ENCODE measurements at regions not wholly inside any gene's neighbourhood (a gene's known extent, or its start where the extent isn't known, plus 50 kb on each side); places are given as distances from the start of the nearest gene placed in this dataset.

DNA sequence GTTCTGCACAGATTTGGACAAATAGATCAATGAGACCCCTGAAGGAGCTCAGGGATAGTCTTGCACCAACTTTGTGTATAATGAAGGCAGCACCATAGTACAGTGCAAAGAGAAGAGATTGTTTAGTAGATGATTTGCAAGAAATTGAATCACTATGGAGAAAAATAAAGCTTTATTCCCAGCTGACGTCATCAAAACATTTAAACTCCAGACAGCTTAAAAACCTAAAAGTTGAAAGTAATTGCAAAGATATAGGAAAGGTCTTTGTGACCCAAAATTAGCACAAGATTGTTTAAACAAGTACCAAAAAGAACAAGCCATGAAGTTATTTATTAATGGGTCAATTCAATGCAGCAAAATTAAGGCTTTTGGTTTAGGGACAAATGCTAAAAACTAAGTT, 88.8 kb upstream of the BACE2 start:
- H3K4me1 ChIP-seq (ENCODE audit: control insufficient read depth, insufficient read depth, low read length): no peaks in the 10 kb centered on the region
- no peaks in the 10 kb centered on the region for H3K9me3 ChIP-seq (ENCODE audit: control insufficient read depth, insufficient read depth, low read length)
- H3K27ac ChIP-seq (ENCODE audit: low read depth, low read length): no peak overlapping the region
- no peak for DNase-seq (ENCODE audit: low read depth in 4 of 6, low spot score in 6 of 6)
- H3K27me3 ChIP-seq (ENCODE audit: control insufficient read depth, insufficient read depth, low read length): peaks cover 2% of the 10 kb centered on the region
- no peak overlapping the region for H3K4me3 ChIP-seq (ENCODE audit: low read depth, low read length)
- no peaks in the 10 kb centered on the region for H3K36me3 ChIP-seq (ENCODE audit: control insufficient read depth, insufficient read depth, low read length)
- no CpG with 5 or more reads among the region's 1 CpG for WGBS (ENCODE audit: insufficient coverage)

- WGBS (ENCODE audit: insufficient coverage): 83% methylated on average over 2 of the region's 3 CpGs
- no peaks in the 10 kb centered on the region for H3K4me1 ChIP-seq (ENCODE audit: control insufficient read depth, insufficient read depth, low read length)
- no peak overlapping the region for H3K27ac ChIP-seq (ENCODE audit: low read depth, low read length)
- no peak overlapping the region for H3K4me3 ChIP-seq (ENCODE audit: low read depth, low read length)
- peaks cover 4% of the 10 kb centered on the region for H3K27me3 ChIP-seq (ENCODE audit: control insufficient read depth, insufficient read depth, low read length)
- H3K36me3 ChIP-seq (ENCODE audit: control insufficient read depth, insufficient read depth, low read length): no peaks in the 10 kb centered on the region
- no peak for DNase-seq (ENCODE audit: low read depth in 4 of 6, low spot score in 6 of 6)
- H3K9me3 ChIP-seq (ENCODE audit: control insufficient read depth, insufficient read depth, low read length): no peaks in the 10 kb centered on the region
Observed at GRCh38 chr21:41080485-41081121, 87.4 kb upstream of the BACE2 start.

- DNase-seq (ENCODE audit: low read depth in 4 of 6, low spot score in 6 of 6): peak in 1 of 6 donors; percentile 41
- no peaks in the 10 kb centered on the region for H3K4me1 ChIP-seq (ENCODE audit: control insufficient read depth, insufficient read depth, low read length)
- WGBS (ENCODE audit: insufficient coverage): 40% methylated on average over 1 of the region's 5 CpGs
Observed at GRCh38 chr21:41086569-41086968, 81.4 kb upstream of the BACE2 start.

GRCh38 chr21:41090981-41091380, 77.0 kb upstream of the BACE2 start:
- no peaks in the 10 kb centered on the region for H3K27me3 ChIP-seq (ENCODE audit: control insufficient read depth, insufficient read depth, low read length)
- DNase-seq (ENCODE audit: low read depth in 4 of 6, low spot score in 6 of 6): no peak
- no peaks in the 10 kb centered on the region for H3K4me1 ChIP-seq (ENCODE audit: control insufficient read depth, insufficient read depth, low read length)
- no peak overlapping the region for H3K4me3 ChIP-seq (ENCODE audit: low read depth, low read length)
- no peak overlapping the region for H3K27ac ChIP-seq (ENCODE audit: low read depth, low read length)
- no peaks in the 10 kb centered on the region for H3K9me3 ChIP-seq (ENCODE audit: control insufficient read depth, insufficient read depth, low read length)
- no peaks in the 10 kb centered on the region for H3K36me3 ChIP-seq (ENCODE audit: control insufficient read depth, insufficient read depth, low read length)
- WGBS (ENCODE audit: insufficient coverage): 93% methylated on average over 4 of the region's 6 CpGs

More at GRCh38 chr21:41086569-41086968, 81.4 kb upstream of the BACE2 start:
- peaks cover 2% of the 10 kb centered on the region for H3K27me3 ChIP-seq (ENCODE audit: control insufficient read depth, insufficient read depth, low read length)
- no peaks in the 10 kb centered on the region for H3K9me3 ChIP-seq (ENCODE audit: control insufficient read depth, insufficient read depth, low read length)
- H3K36me3 ChIP-seq (ENCODE audit: control insufficient read depth, insufficient read depth, low read length): no peaks in the 10 kb centered on the region
- H3K4me3 ChIP-seq (ENCODE audit: low read depth, low read length): no peak overlapping the region
- no peak overlapping the region for H3K27ac ChIP-seq (ENCODE audit: low read depth, low read length)

GRCh38 chr21:41091616-41092015, 76.3 kb upstream of the BACE2 start:
- H3K4me1 ChIP-seq (ENCODE audit: control insufficient read depth, insufficient read depth, low read length): no peaks in the 10 kb centered on the region
- no peaks in the 10 kb centered on the region for H3K27me3 ChIP-seq (ENCODE audit: control insufficient read depth, insufficient read depth, low read length)
- no peaks in the 10 kb centered on the region for H3K9me3 ChIP-seq (ENCODE audit: control insufficient read depth, insufficient read depth, low read length)
- DNase-seq (ENCODE audit: low read depth in 4 of 6, low spot score in 6 of 6): no peak
- no peak overlapping the region for H3K27ac ChIP-seq (ENCODE audit: low read depth, low read length)
- H3K36me3 ChIP-seq (ENCODE audit: control insufficient read depth, insufficient read depth, low read length): no peaks in the 10 kb centered on the region
- no peak overlapping the region for H3K4me3 ChIP-seq (ENCODE audit: low read depth, low read length)
- 100% methylated on average over 1 of the region's 2 CpGs for WGBS (ENCODE audit: insufficient coverage)

DNA sequence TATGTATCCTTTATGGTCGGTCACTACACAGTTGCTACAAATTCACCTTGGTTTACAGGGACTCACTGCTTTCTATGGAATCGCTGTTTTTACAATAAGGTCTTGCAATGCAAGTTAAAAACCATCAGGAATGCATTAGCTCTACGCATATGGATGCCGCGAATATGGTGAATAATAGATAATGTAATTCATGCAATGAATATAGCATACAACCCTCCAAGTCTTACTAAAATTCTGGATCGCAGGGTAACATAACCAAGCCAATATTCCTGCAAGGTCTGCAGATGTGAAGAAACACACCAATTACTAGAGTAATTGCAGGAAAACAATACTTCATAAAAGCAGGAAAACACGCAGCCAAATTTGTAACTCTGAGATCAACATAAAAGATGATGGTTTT, 75.6 kb upstream of the BACE2 start:
- H3K4me1 ChIP-seq (ENCODE audit: control insufficient read depth, insufficient read depth, low read length): no peaks in the 10 kb centered on the region
- no peak for DNase-seq (ENCODE audit: low read depth in 4 of 6, low spot score in 6 of 6)
- H3K36me3 ChIP-seq (ENCODE audit: control insufficient read depth, insufficient read depth, low read length): no peaks in the 10 kb centered on the region
- no peaks in the 10 kb centered on the region for H3K9me3 ChIP-seq (ENCODE audit: control insufficient read depth, insufficient read depth, low read length)
- no peak overlapping the region for H3K27ac ChIP-seq (ENCODE audit: low read depth, low read length)
- H3K4me3 ChIP-seq (ENCODE audit: low read depth, low read length): no peak overlapping the region
- H3K27me3 ChIP-seq (ENCODE audit: control insufficient read depth, insufficient read depth, low read length): no peaks in the 10 kb centered on the region
- WGBS (ENCODE audit: insufficient coverage): no CpG with 5 or more reads among the region's 7 CpGs

DNA sequence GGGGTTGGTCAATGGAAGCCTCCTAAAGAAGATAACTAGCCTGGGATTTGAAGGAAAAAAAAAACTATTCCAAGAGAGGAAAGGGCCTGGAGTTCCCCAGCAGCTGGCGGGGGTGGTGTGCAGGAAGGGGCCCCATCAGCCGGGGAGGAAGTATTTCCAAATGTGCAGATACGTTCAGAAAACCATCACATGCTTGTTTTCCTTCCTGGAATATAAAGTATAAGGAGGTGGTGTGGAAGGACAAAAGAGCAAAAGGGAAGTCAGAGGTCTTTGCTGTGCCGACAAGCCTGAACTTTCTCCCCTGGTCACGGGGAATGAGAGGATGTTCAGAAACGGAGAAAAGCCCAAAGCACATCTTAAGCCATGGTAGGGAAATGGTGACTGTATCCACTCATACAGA, 72.0 kb upstream of the BACE2 start:
- no peak for DNase-seq (ENCODE audit: low read depth in 4 of 6, low spot score in 6 of 6)
- Histone ChIP-seq H3K9me3 (ENCODE audit: control insufficient read depth, insufficient read depth, low read length) (no peaks in the 10 kb centered on the region), H3K4me1 (ENCODE audit: control insufficient read depth, insufficient read depth, low read length) (no peaks in the 10 kb centered on the region), H3K36me3 (ENCODE audit: control insufficient read depth, insufficient read depth, low read length) (no peaks in the 10 kb centered on the region), H3K4me3 (ENCODE audit: low read depth, low read length) (no peak overlapping the region), H3K27ac (ENCODE audit: low read depth, low read length) (no peak overlapping the region), H3K27me3 (ENCODE audit: control insufficient read depth, insufficient read depth, low read length) (no peaks in the 10 kb centered on the region)
- 84% methylated on average over 3 of the region's 6 CpGs for WGBS (ENCODE audit: insufficient coverage)

- Histone ChIP-seq H3K27ac (ENCODE audit: low read depth, low read length) (no peak overlapping the region), H3K4me1 (ENCODE audit: control insufficient read depth, insufficient read depth, low read length) (peaks cover 4% of the 10 kb centered on the region), H3K4me3 (ENCODE audit: low read depth, low read length) (no peak overlapping the region), H3K36me3 (ENCODE audit: control insufficient read depth, insufficient read depth, low read length) (no peaks in the 10 kb centered on the region), H3K27me3 (ENCODE audit: control insufficient read depth, insufficient read depth, low read length) (no peaks in the 10 kb centered on the region), H3K9me3 (ENCODE audit: control insufficient read depth, insufficient read depth, low read length) (no peaks in the 10 kb centered on the region)
- no peak for DNase-seq (ENCODE audit: low read depth in 4 of 6, low spot score in 6 of 6)
- WGBS (ENCODE audit: insufficient coverage): no CpG with 5 or more reads among the region's 1 CpG
Observed at GRCh38 chr21:41098076-41098475, 69.9 kb upstream of the BACE2 start.

GRCh38 chr21:41098481-41099042, 69.4 kb upstream of the BACE2 start:
- no peak for DNase-seq (ENCODE audit: low read depth in 4 of 6, low spot score in 6 of 6)
- no peak overlapping the region for H3K27ac ChIP-seq (ENCODE audit: low read depth, low read length)
- WGBS (ENCODE audit: insufficient coverage): no CpG with 5 or more reads among the region's 2 CpGs
- no peaks in the 10 kb centered on the region for H3K27me3 ChIP-seq (ENCODE audit: control insufficient read depth, insufficient read depth, low read length)
- H3K4me1 ChIP-seq (ENCODE audit: control insufficient read depth, insufficient read depth, low read length): peaks cover 4% of the 10 kb centered on the region
- H3K36me3 ChIP-seq (ENCODE audit: control insufficient read depth, insufficient read depth, low read length): no peaks in the 10 kb centered on the region
- H3K9me3 ChIP-seq (ENCODE audit: control insufficient read depth, insufficient read depth, low read length): no peaks in the 10 kb centered on the region
- no peak overlapping the region for H3K4me3 ChIP-seq (ENCODE audit: low read depth, low read length)

GRCh38 chr21:41100826-41101550, 67.0 kb upstream of the BACE2 start:
- Histone ChIP-seq H3K4me3 (ENCODE audit: low read depth, low read length) (no peak overlapping the region), H3K9me3 (ENCODE audit: control insufficient read depth, insufficient read depth, low read length) (no peaks in the 10 kb centered on the region), H3K4me1 (ENCODE audit: control insufficient read depth, insufficient read depth, low read length) (peaks cover 4% of the 10 kb centered on the region), H3K36me3 (ENCODE audit: control insufficient read depth, insufficient read depth, low read length) (no peaks in the 10 kb centered on the region), H3K27me3 (ENCODE audit: control insufficient read depth, insufficient read depth, low read length) (no peaks in the 10 kb centered on the region), H3K27ac (ENCODE audit: low read depth, low read length) (no peak overlapping the region)
- no peak for DNase-seq (ENCODE audit: low read depth in 4 of 6, low spot score in 6 of 6)
- 80% methylated on average over 1 of the region's 4 CpGs for WGBS (ENCODE audit: insufficient coverage)

Measured in spinal cord (tissue), 9 donors.